Trophoblast cell (in vitro differentiated cells and primary cell): ENCODE measurements at regions not wholly inside any gene's neighbourhood (a gene's known extent, or its start where the extent isn't known, plus 50 kb on each side); places are given as distances from the start of the nearest gene placed in this dataset.
"Not testable (repeated sequence)": the region's sequence is repeated elsewhere in the genome, so short reads cannot be mapped to it uniquely, and the experiment has no call there.

Experiments
- DNase-seq, 2 donors: peaks; one replicate each; pipeline ENCODE4 v3.0.0-alpha.2; 2016
- H2AFZ ChIP-seq: 2 replicates; pipeline ENCODE4 v1.6.1; 2013; ENCODE audit warnings: low read length, moderate library complexity, mild to moderate bottlenecking; ENCODE audit not compliant: insufficient read depth, poor library complexity
- H2AK5ac ChIP-seq: 2 replicates; pipeline ENCODE4 v1.6.1; 2013; ENCODE audit warnings: mild to moderate bottlenecking, low read length
- H2BK120ac ChIP-seq: 2 replicates; pipeline ENCODE4 v1.6.1; 2013; ENCODE audit warnings: low read length, mild to moderate bottlenecking, moderate library complexity; ENCODE audit not compliant: insufficient read depth, poor library complexity
- H2BK12ac ChIP-seq: 2 replicates; pipeline ENCODE4 v1.6.1; 2013; ENCODE audit warnings: mild to moderate bottlenecking, low read length, moderate library complexity
- H2BK5ac ChIP-seq: 2 replicates; pipeline ENCODE4 v1.6.1; 2013; ENCODE audit warnings: low read length, low read depth, moderate library complexity, mild to moderate bottlenecking; ENCODE audit not compliant: poor library complexity
- H3K14ac ChIP-seq: 2 replicates; pipeline ENCODE4 v1.6.1; 2013; ENCODE audit warnings: mild to moderate bottlenecking, low read length
- H3K18ac ChIP-seq: 2 replicates; pipeline ENCODE4 v1.6.1; 2013; ENCODE audit warnings: mild to moderate bottlenecking, low read length
- H3K23ac ChIP-seq: 2 replicates; pipeline ENCODE4 v1.6.1; 2013; ENCODE audit warnings: low read length
- H3K27ac ChIP-seq: 2 replicates; pipeline ENCODE4 v1.5.1; 2013; ENCODE audit warnings: low read depth, mild to moderate bottlenecking, inconsistent platforms, low read length, moderate library complexity
- H3K27me3 ChIP-seq: 2 replicates; pipeline ENCODE4 v1.6.1; 2013; ENCODE audit warnings: inconsistent platforms, mild to moderate bottlenecking, low read length, moderate library complexity; ENCODE audit not compliant: insufficient read depth
- H3K36me3 ChIP-seq, 2 experiments: 1 replicate in 1 of 2; 2 replicates in 1 of 2; pipeline ENCODE4 v1.6.1; 2013; ENCODE audit warnings: low read length in 2 of 2, mild to moderate bottlenecking in 2 of 2, moderate library complexity in 1 of 2; ENCODE audit not compliant: insufficient read depth in 2 of 2, control insufficient read depth in 1 of 2
- H3K4ac ChIP-seq: 2 replicates; pipeline ENCODE4 v1.6.1; 2013; ENCODE audit warnings: low read depth, mild to moderate bottlenecking, low read length, moderate library complexity
- H3K4me1 ChIP-seq, 2 experiments: 1 replicate in 1 of 2; 2 replicates in 1 of 2; pipeline ENCODE4 v1.6.1; 2013; ENCODE audit warnings: low read length in 2 of 2, mild to moderate bottlenecking in 2 of 2, moderate library complexity in 1 of 2; ENCODE audit not compliant: insufficient read depth in 2 of 2, control insufficient read depth in 1 of 2
- H3K4me2 ChIP-seq: 2 replicates; pipeline ENCODE4 v1.6.1; 2013; ENCODE audit warnings: inconsistent platforms, mild to moderate bottlenecking, low read length, moderate library complexity
- H3K4me3 ChIP-seq: 2 replicates; pipeline ENCODE4 v1.5.1; 2013; ENCODE audit warnings: mild to moderate bottlenecking, low read depth, low read length, inconsistent platforms
- H3K79me1 ChIP-seq: one replicate; pipeline ENCODE4 v1.6.1; 2013; ENCODE audit warnings: low read length
- H3K79me2 ChIP-seq: 2 replicates; pipeline ENCODE4 v1.6.1; 2013; ENCODE audit warnings: low read length, mild to moderate bottlenecking; ENCODE audit not compliant: control insufficient read depth, insufficient read depth, poor library complexity
- H3K9ac ChIP-seq: 2 replicates; pipeline ENCODE4 v1.6.1; 2013; ENCODE audit warnings: mild to moderate bottlenecking, low read length
- H3K9me3 ChIP-seq: 2 replicates; pipeline ENCODE4 v1.6.1; 2013; ENCODE audit warnings: low read depth, mild to moderate bottlenecking, control low read depth, inconsistent platforms, low read length; ENCODE audit not compliant: insufficient read depth
- H4K12ac ChIP-seq: 2 replicates; pipeline ENCODE4 v1.6.1; 2013; ENCODE audit warnings: low read depth, mild to moderate bottlenecking, low read length, moderate library complexity
- H4K8ac ChIP-seq: 2 replicates; pipeline ENCODE4 v1.6.1; 2013; ENCODE audit warnings: low read depth, mild to moderate bottlenecking, low read length, moderate library complexity
- H4K91ac ChIP-seq: one replicate; pipeline ENCODE4 v1.6.1; 2013; ENCODE audit warnings: low read depth, mild to moderate bottlenecking, low read length, moderate library complexity
- WGBS: extraction: QIAGEN DNeasy Blood & Tissue Kit; methylation state at CpG from one replicate; pipeline ENCODE4 v1.1.7; 2013; ENCODE audit warnings: missing lambda C conversion rate; ENCODE audit not compliant: insufficient read length, insufficient coverage; ENCODE audit errors: extremely low coverage; 5-methylcytosine and 5-hydroxymethylcytosine counted together

- no peak overlapping the region for H2BK5ac ChIP-seq
- no peak overlapping the region for H3K4me2 ChIP-seq
- H3K4ac ChIP-seq: no peak overlapping the region
- no peak overlapping the region for H3K4me3 ChIP-seq
- no peak for DNase-seq
- H3K79me1 ChIP-seq: no peaks in the 10 kb centered on the region
- no peak overlapping the region for H2BK12ac ChIP-seq
- no peaks in the 10 kb centered on the region for H3K79me2 ChIP-seq
- no peak overlapping the region for H3K9ac ChIP-seq
- H4K8ac ChIP-seq: no peak overlapping the region
- no peak overlapping the region for H3K27ac ChIP-seq
- no peaks in the 10 kb centered on the region for H3K27me3 ChIP-seq
- H2AFZ ChIP-seq: no peak overlapping the region
- H4K12ac ChIP-seq: no peak overlapping the region
- H4K91ac ChIP-seq: no peak overlapping the region
- no peak overlapping the region for H3K23ac ChIP-seq
- H3K36me3 ChIP-seq: no peaks in the 10 kb centered on the region
- H3K4me1 ChIP-seq: no peaks in the 10 kb centered on the region
- H3K18ac ChIP-seq: no peak overlapping the region
- H2AK5ac ChIP-seq: no peak overlapping the region
- no peaks in the 10 kb centered on the region for H3K9me3 ChIP-seq
- no CpG with 5 or more reads among the region's 8 CpGs for WGBS
- no peak overlapping the region for H3K14ac ChIP-seq
- no peak overlapping the region for H2BK120ac ChIP-seq
Observed at GRCh38 chr3:67154429-67154828, 156.3 kb downstream of the KBTBD8 start.

- WGBS: no CpG with 5 or more reads among the region's 3 CpGs
- H2BK120ac ChIP-seq: no peak overlapping the region
- H3K4me2 ChIP-seq: no peak overlapping the region
- H2AK5ac ChIP-seq: no peak overlapping the region
- H3K14ac ChIP-seq: no peak overlapping the region
- DNase-seq: no peak
- no peaks in the 10 kb centered on the region for H3K79me2 ChIP-seq
- no peak overlapping the region for H3K23ac ChIP-seq
- H3K36me3 ChIP-seq: no peaks in the 10 kb centered on the region
- H3K27me3 ChIP-seq: no peaks in the 10 kb centered on the region
- H4K8ac ChIP-seq: no peak overlapping the region
- no peak overlapping the region for H2BK12ac ChIP-seq
- H4K12ac ChIP-seq: no peak overlapping the region
- H3K4ac ChIP-seq: no peak overlapping the region
- no peak overlapping the region for H3K4me3 ChIP-seq
- no peaks in the 10 kb centered on the region for H3K79me1 ChIP-seq
- H3K27ac ChIP-seq: no peak overlapping the region
- H3K18ac ChIP-seq: no peak overlapping the region
- no peaks in the 10 kb centered on the region for H3K4me1 ChIP-seq
- H4K91ac ChIP-seq: no peak overlapping the region
- H2AFZ ChIP-seq: no peak overlapping the region
- H2BK5ac ChIP-seq: no peak overlapping the region
- no peak overlapping the region for H3K9ac ChIP-seq
- no peaks in the 10 kb centered on the region for H3K9me3 ChIP-seq
Observed at GRCh38 chr3:67167481-67167880, 169.4 kb downstream of the KBTBD8 start.

DNA sequence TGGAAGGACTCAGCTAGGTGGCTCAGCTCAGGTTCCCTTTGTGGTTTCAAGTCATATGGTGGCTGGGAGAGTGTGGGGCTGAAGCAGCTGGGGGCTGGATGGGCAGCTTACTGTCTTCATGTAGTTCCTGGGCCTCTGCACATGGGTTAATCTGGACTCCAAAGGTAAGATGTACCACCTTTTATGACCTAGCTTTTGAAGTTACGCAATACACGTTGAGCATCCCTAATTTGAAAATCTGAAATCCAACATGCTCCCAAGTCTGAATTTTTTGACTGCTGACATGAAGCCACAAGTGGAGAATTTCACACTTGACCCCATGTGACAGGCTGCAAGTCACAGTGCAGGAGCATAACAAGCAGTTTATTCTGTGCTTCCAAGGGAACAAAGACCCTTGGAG lies 173.7 kb downstream of the KBTBD8 start:
- Histone ChIP-seq H4K8ac (no peak overlapping the region), H2AK5ac (no peak overlapping the region), H2AFZ (no peak overlapping the region), H3K9me3 (no peaks in the 10 kb centered on the region), H3K79me1 (no peaks in the 10 kb centered on the region), H3K14ac (no peak overlapping the region), H2BK120ac (no peak overlapping the region), H4K12ac (no peak overlapping the region), H3K27ac (no peak overlapping the region), H3K79me2 (no peaks in the 10 kb centered on the region), H3K4ac (no peak overlapping the region), H3K9ac (no peak overlapping the region), H2BK12ac (no peak overlapping the region), H3K36me3 (no peaks in the 10 kb centered on the region), H4K91ac (no peak overlapping the region), H3K4me3 (no peak overlapping the region), H2BK5ac (no peak overlapping the region), H3K23ac (no peak overlapping the region), H3K18ac (no peak overlapping the region), H3K4me2 (no peak overlapping the region), H3K4me1 (no peaks in the 10 kb centered on the region), H3K27me3 (no peaks in the 10 kb centered on the region)
- WGBS: no CpG with 5 or more reads among the region's 2 CpGs
- DNase-seq: no peak

DNA sequence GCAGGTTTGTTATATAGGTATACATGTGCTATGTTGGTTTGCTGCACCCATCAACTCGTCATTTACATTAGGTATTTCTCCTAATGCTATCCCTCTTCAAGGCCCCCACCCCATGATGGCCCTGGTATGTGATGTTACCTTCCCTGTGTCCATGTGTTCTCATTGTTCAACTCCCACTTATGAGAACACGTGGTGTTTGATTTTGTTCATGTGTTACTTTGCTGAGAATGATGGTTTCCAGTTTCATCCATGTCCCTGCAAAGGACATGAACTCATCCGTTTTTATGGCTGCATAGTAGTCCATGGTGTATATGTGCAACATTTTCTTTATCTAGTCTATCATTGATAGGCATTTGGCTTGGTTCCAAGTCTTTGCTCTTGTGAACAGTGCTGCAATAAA lies 175.0 kb downstream of the KBTBD8 start:
- H3K4me1 ChIP-seq, H3K4me2 ChIP-seq, DNase-seq, H4K8ac ChIP-seq, H2AK5ac ChIP-seq, H3K9ac ChIP-seq, H3K23ac ChIP-seq, H3K79me1 ChIP-seq, H2AFZ ChIP-seq, H3K9me3 ChIP-seq, H3K79me2 ChIP-seq, H3K36me3 ChIP-seq, H3K27ac ChIP-seq, H2BK120ac ChIP-seq, H3K14ac ChIP-seq, H4K12ac ChIP-seq, H3K18ac ChIP-seq, H4K91ac ChIP-seq, H2BK5ac ChIP-seq, H2BK12ac ChIP-seq, H3K4me3 ChIP-seq, H3K27me3 ChIP-seq, H3K4ac ChIP-seq: not testable (repeated sequence)
- WGBS: no CpG with 5 or more reads among the region's 3 CpGs
